ENCODE measurements at regions not wholly inside any gene's neighbourhood (a gene's known extent, or its start where the extent isn't known, plus 50 kb on each side); places are given as distances from the start of the nearest gene placed in this dataset.

DNA sequence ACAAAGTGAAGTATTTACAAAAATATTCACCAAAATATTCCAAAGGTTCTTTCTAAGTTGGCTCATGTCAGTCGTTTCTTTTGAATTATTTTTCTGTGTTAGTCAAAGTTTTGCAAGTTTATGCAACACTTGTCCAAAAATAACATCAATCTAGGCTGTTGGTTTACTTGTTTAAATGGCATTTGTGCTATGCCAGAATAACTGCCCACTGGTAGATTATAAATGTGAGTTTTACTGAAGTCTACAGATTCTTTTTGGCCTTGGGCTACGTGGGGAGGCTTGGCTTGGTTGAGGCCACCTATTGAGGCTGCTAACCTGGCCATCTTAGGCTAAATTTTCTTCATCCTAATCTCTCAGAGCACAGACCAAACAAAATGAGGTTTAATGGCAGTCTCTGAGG is 1091.9 kb upstream of the RAG2 start:
- in situ Hi-C loops (cut with MboI; ENCODE audit: low sequenced_read_pairs, unreplicated experiment), result no loop called here
- TF ChIP-seq, protein P1, sequence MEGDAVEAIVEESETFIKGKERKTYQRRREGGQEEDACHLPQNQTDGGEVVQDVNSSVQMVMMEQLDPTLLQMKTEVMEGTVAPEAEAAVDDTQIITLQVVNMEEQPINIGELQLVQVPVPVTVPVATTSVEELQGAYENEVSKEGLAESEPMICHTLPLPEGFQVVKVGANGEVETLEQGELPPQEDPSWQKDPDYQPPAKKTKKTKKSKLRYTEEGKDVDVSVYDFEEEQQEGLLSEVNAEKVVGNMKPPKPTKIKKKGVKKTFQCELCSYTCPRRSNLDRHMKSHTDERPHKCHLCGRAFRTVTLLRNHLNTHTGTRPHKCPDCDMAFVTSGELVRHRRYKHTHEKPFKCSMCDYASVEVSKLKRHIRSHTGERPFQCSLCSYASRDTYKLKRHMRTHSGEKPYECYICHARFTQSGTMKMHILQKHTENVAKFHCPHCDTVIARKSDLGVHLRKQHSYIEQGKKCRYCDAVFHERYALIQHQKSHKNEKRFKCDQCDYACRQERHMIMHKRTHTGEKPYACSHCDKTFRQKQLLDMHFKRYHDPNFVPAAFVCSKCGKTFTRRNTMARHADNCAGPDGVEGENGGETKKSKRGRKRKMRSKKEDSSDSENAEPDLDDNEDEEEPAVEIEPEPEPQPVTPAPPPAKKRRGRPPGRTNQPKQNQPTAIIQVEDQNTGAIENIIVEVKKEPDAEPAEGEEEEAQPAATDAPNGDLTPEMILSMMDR (IDR thresholded peaks at IDR 0.05; ENCODE audit: borderline replicate concordance, control extremely low read depth, extremely low read depth, insufficient read depth, missing control alignments), result no peak
- no peak for DNase-seq (ENCODE audit: low spot score)

DNA sequence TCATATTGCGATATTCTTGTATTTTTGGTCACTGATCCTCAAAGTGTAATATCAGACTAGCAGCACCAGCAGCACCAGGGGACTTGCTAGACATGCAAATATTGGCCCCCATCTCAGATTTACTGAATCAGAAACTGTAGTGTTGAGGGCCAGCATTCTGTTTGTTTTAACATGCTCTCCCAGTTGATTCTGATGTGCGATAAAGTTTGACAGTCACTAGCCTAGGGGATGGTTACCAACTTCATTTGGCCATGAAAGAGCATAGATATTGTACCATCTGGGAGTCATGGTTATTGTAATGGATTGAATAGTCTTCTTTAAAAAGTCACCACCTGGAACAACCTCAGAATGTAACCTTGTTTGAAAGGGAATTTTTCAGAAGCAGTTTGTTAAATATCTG is 1090.4 kb upstream of the RAG2 start:
- DNase-seq (ENCODE audit: low spot score), result no peak
- in situ Hi-C loops (cut with MboI; ENCODE audit: low sequenced_read_pairs, unreplicated experiment), result no loop called here
- TF ChIP-seq, protein P1 (IDR thresholded peaks at IDR 0.05; ENCODE audit: borderline replicate concordance, control extremely low read depth, extremely low read depth, insufficient read depth, missing control alignments), result no peak

DNA sequence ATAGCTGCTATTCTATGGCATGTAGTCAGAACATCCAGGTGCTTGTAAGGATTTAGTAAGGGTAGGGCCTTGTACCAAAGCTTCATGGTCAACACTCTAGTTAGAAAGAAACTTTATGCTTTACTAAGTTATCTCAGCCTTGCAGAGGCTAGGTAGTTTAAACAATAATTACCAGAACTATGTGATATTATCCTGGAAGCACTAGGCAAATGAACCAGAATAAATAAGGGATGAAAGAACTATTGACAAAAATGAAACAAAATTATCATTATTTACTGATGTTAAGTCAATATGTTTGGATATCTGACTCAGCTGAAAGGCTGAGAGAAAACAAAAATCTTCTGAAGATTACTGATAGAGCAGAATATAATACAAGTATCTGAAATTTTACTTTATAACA is 1089.1 kb upstream of the RAG2 start:
- TF ChIP-seq, protein P1 (IDR thresholded peaks at IDR 0.05; ENCODE audit: borderline replicate concordance, control extremely low read depth, extremely low read depth, insufficient read depth, missing control alignments), result no peak
- DNase-seq (ENCODE audit: low spot score), result no peak
- in situ Hi-C loops (cut with MboI; ENCODE audit: low sequenced_read_pairs, unreplicated experiment), result no loop called here

DNA sequence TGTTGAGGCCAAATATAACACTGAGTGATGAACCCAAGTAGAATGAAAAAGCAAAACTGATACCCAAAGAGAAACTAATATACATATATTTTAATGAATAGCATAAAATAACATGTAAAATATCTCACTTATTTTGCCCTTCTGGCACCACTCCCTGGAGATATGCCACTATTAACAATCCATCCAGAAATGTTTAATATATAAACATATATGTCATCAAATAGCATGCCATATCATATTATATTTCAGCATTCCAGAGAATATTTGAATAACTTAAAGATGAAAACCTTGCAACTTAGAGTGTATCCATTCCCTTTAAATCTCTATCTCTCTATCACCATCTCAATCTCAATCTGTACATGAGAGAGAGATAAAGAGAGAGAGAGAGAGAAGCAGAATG is 1073.3 kb upstream of the RAG2 start:
- DNase-seq (ENCODE audit: low spot score), result no peak
- TF ChIP-seq, protein P1 (IDR thresholded peaks at IDR 0.05; ENCODE audit: borderline replicate concordance, control extremely low read depth, extremely low read depth, insufficient read depth, missing control alignments), result no peak
- in situ Hi-C loops (cut with MboI; ENCODE audit: low sequenced_read_pairs, unreplicated experiment), result no loop called here

DNA sequence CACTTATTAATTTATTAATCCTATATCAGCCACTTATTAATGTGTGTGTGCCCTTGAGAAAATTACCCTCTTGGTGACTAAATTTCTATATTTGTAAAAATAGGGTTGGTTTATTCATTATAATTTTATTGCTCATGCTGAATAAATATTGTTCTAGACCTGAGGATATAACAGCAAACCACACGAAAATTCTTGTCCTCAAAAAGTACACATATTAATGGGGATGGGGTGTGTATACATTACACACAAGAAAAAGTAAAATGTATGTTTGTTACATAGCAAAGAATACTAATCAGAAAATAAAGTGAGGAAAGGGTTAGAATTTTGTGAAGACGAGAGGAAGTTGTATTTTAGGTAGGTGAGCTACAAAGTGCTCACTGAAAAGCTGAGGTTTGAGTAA is 1068.9 kb upstream of the RAG2 start:
- DNase-seq (ENCODE audit: low spot score), result no peak
- in situ Hi-C loops (cut with MboI; ENCODE audit: low sequenced_read_pairs, unreplicated experiment), result no loop called here
- TF ChIP-seq, protein P1 (IDR thresholded peaks at IDR 0.05; ENCODE audit: borderline replicate concordance, control extremely low read depth, extremely low read depth, insufficient read depth, missing control alignments), result no peak

DNA sequence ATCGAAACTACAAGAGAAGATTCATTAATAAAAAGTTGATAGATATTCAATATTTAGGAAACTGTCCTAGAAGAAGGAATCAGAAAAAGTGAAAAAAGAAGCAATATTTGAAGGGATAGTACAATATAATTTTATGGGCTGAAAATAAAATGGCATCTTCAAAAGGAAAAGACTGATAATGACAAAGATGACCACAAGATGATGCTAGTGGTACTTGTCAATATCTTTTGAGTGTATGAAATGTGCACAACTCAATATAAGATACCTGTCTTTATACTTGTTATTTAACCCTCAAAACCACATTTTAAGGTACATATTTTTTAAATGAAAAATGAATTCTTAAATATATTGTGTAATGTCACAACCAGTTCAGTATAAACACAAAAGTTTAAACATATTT is 1059.6 kb upstream of the RAG2 start:
- in situ Hi-C loops (cut with MboI; ENCODE audit: low sequenced_read_pairs, unreplicated experiment), result no loop called here
- TF ChIP-seq, protein P1 (IDR thresholded peaks at IDR 0.05; ENCODE audit: borderline replicate concordance, control extremely low read depth, extremely low read depth, insufficient read depth, missing control alignments), result no peak
- no peak for DNase-seq (ENCODE audit: low spot score)

DNA sequence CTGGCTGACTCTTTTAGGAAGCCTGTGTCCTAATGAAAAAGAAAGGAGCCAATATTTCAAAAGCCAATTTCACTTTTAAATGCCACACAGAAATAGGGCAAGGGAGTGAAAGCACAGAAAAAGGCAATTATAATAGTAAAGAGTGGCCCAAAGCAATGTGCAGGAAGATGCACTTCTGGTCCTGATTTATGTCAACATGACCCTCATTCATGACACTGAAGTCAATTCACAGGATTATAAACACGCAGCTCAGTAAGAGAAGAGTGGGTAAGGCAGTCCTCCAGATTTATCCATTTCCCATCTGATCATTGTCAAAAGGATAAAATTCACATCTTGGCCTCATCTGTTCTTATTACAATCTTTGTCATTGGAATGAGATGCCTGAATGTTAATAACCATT is 1049.7 kb upstream of the RAG2 start:
- no peak for DNase-seq (ENCODE audit: low spot score)
- in situ Hi-C loops (cut with MboI; ENCODE audit: low sequenced_read_pairs, unreplicated experiment), result no loop called here
- TF ChIP-seq, protein P1 (IDR thresholded peaks at IDR 0.05; ENCODE audit: borderline replicate concordance, control extremely low read depth, extremely low read depth, insufficient read depth, missing control alignments), result no peak

Measured in GM13976 (cell line).